Pancreas (tissue), 10 donors: ENCODE measurements at regions not wholly inside any gene's neighbourhood (a gene's known extent, or its start where the extent isn't known, plus 50 kb on each side); places are given as distances from the start of the nearest gene placed in this dataset.

Experiments used
- ATAC-seq, 4 donors: fragments of 200-7000 bp; cut with Tn5 transposase; one replicate each; pipeline versions ENCODE4 v1.8.0 to v1.9.1; 2020; ENCODE audit warnings: mild to moderate bottlenecking in 4 of 4, moderate library complexity in 4 of 4
- DNase-seq, 6 donors: peaks; one replicate each; pipeline ENCODE4 v3.0.0-alpha.2; 2020
- FAIRE-seq: peaks from 2 replicates; lab custom pipeline; 2012; peaks lifted over from hg19 to GRCh38; lab: Jason Lieb, UNC
- H3K27ac ChIP-seq, 4 donors: fragments of 200-600 bp; sonication (generic); 1 replicate in 3 of 4; 2 replicates in 1 of 4; pipeline versions ENCODE4 v1.5.0 to v1.8.0; 2020
- H3K27me3 ChIP-seq, 4 donors: fragments of 200-600 bp; one replicate each; pipeline ENCODE4 v1.8.0; 2021
- H3K36me3 ChIP-seq, 3 donors: fragments of 200-600 bp; sonication (generic) in 1 of 3; one replicate each; pipeline versions ENCODE4 v1.5.0 to v1.8.0; 2020 to 2021
- H3K4me1 ChIP-seq, 3 donors: fragments of 200-600 bp; one replicate each; pipeline ENCODE4 v1.8.0; 2021
- H3K4me3 ChIP-seq, 4 donors: fragments of 200-600 bp; sonication (generic) in 2 of 4; one replicate each; pipeline versions ENCODE4 v1.5.0 to v1.8.0; 2020 to 2021
- H3K9me3 ChIP-seq, 4 donors: fragments of 200-600 bp; one replicate each; pipeline ENCODE4 v1.8.0; 2021
- WGBS, 2 donors: extraction: QIAGEN DNeasy Blood & Tissue Kit; methylation state at CpG; one replicate each; pipeline ENCODE4 v1.1.7; 2013; 5-methylcytosine and 5-hydroxymethylcytosine counted together
- intact Hi-C, 3 donors: fragments of 100-400 bp; cut with DNase I; formaldehyde crosslinking; loops; one replicate each; pipeline versions ENCODE4 v1.11.1 to v1.14.2; 2022
- TF ChIP-seq, protein P1 (sequence below), 4 donors: fragments of 200-600 bp; sonication (generic) in 3 of 4; IDR thresholded peaks; one replicate each; pipeline versions ENCODE4 v1.5.0 to v1.8.0; 2021; ENCODE audit warnings: antibody characterized with exemption in 4 of 4
- donor health status: healthy with polysubstance abuse.
- donor health status: DM: no; HTN: no; CAD: no; lungs with moderate emphysema.
- donor health status: DM: no; HTN: no; CAD: no.
- donor health status: control.
- donor health status: control.
- donor health status: Bipolar disorder and iron deficiency.
- donor health status: DM: yes; HTN: yes; CAD: no.
- donor health status: DM: no; HTN: no; CAD: no.
- donor health status: DM: no; HTN: no; CAD: no.
- donor health status: DM: yes; HTN: yes; CAD: no.

DNA sequence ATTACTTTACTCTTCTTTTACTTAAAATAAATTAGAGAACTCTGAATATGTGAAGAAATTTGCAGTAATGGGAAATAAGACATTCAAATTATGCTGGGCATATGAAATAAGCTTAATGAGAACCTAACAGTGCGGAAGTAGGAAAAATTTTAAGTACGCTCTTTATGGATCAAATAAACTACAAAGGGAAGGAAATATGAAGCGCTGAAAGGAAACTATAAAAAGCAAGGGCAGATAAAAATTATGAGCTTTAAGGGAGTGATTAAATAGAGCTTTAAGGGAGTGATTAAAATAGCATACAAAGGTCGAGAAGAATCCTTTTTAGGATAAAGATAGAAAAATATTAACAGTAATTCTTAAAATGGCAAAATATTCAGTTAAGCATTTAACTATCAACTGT lies 118.3 kb upstream of the AADACL2 start:
- Histone ChIP-seq H3K4me3 (no peak overlapping the region), H3K36me3 (no peaks in the 10 kb centered on the region), H3K27me3 (no peaks in the 10 kb centered on the region), H3K27ac (no peak overlapping the region), H3K9me3 (no peaks in the 10 kb centered on the region), H3K4me1 (no peaks in the 10 kb centered on the region)
- intact Hi-C loops = no loop called here
- 71 to 89% methylated on average over 4 of the region's 4 CpGs for WGBS, 2 donors
- DNase-seq (no peak), FAIRE-seq (no peak), ATAC-seq (no peak)
- TF ChIP-seq, protein P1, sequence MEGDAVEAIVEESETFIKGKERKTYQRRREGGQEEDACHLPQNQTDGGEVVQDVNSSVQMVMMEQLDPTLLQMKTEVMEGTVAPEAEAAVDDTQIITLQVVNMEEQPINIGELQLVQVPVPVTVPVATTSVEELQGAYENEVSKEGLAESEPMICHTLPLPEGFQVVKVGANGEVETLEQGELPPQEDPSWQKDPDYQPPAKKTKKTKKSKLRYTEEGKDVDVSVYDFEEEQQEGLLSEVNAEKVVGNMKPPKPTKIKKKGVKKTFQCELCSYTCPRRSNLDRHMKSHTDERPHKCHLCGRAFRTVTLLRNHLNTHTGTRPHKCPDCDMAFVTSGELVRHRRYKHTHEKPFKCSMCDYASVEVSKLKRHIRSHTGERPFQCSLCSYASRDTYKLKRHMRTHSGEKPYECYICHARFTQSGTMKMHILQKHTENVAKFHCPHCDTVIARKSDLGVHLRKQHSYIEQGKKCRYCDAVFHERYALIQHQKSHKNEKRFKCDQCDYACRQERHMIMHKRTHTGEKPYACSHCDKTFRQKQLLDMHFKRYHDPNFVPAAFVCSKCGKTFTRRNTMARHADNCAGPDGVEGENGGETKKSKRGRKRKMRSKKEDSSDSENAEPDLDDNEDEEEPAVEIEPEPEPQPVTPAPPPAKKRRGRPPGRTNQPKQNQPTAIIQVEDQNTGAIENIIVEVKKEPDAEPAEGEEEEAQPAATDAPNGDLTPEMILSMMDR (IDR thresholded peaks at IDR 0.05) = no peak

GRCh38 chr3:151612115-151612514 lies 121.6 kb upstream of the AADACL2 start:
- TF ChIP-seq, protein P1 (IDR thresholded peaks at IDR 0.05) = no peak
- 61 to 70% methylated on average over 2 of the region's 2 CpGs for WGBS, 2 donors
- Histone ChIP-seq H3K36me3 (no peaks in the 10 kb centered on the region), H3K27ac (no peak overlapping the region), H3K9me3 (no peaks in the 10 kb centered on the region), H3K27me3 (no peaks in the 10 kb centered on the region), H3K4me1 (no peaks in the 10 kb centered on the region), H3K4me3 (no peak overlapping the region)
- FAIRE-seq (no peak), DNase-seq (no peak), ATAC-seq (no peak)
- intact Hi-C loops = no loop called here

DNA sequence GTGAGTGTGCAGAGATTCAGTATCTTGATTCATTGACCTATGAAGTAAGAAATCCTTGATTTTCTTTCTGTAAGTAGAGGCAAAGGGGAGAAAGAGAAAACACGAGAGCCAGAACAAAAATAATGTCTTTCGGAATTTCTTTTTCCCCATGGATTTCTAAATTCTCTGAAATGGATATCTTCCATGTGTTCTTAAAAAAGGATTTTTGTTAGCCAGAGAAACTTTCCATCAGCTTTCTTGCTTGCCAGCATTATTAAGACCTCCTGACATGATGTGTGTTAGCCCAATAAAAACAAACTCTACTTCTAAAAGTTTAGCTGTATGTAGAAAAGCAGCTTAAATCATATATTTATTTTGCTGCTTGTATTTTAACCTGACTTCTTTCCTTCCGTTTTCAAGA lies 122.3 kb upstream of the AADACL2 start:
- DNase-seq (no peak), FAIRE-seq (no peak), ATAC-seq (no peak)
- Histone ChIP-seq H3K27ac (no peak overlapping the region), H3K27me3 (no peaks in the 10 kb centered on the region), H3K9me3 (no peaks in the 10 kb centered on the region), H3K36me3 (no peaks in the 10 kb centered on the region), H3K4me1 (no peaks in the 10 kb centered on the region), H3K4me3 (no peak overlapping the region)
- intact Hi-C loops = no loop called here
- 71 to 80% methylated on average over 3 of the region's 3 CpGs for WGBS, 2 donors
- TF ChIP-seq, protein P1 (IDR thresholded peaks at IDR 0.05) = no peak

- TF ChIP-seq, protein P1 (IDR thresholded peaks at IDR 0.05) = no peak
Observed at GRCh38 chr3:151609491-151609890, 124.2 kb upstream of the AADACL2 start.

DNA sequence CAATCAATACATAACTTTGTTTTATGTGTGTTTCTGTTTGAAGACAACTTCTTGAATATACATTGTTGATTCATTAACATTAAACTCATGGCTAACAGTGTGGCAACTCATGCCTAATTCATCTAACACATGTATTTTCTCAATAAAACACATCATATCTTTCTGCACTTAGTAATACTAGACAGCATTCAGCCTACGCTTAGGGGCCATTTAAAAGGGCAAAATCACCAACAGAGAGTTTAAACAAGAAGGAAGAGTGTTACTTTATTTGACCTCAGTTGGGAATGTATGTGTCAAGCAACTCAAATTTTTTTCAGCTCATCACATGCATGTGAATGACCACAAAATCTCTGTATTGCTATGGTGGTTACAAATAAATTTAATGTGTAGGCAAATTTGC lies 128.8 kb upstream of the AADACL2 start:
- Histone ChIP-seq H3K36me3 (no peaks in the 10 kb centered on the region), H3K9me3 (no peaks in the 10 kb centered on the region), H3K27me3 (no peaks in the 10 kb centered on the region), H3K27ac (no peak overlapping the region), H3K4me1 (no peaks in the 10 kb centered on the region), H3K4me3 (no peak overlapping the region)
- WGBS, 2 donors = 87 to 97% methylated on average over 1 of the region's 1 CpG
- intact Hi-C loops = no loop called here
- TF ChIP-seq, protein P1 (IDR thresholded peaks at IDR 0.05) = no peak
- FAIRE-seq = no peak
- no peak for ATAC-seq
- DNase-seq = no peak

More at GRCh38 chr3:151609491-151609890, 124.2 kb upstream of the AADACL2 start:
- no peak for ATAC-seq
- no peaks in the 10 kb centered on the region for H3K36me3 ChIP-seq
- no peaks in the 10 kb centered on the region for H3K9me3 ChIP-seq
- no peak overlapping the region for H3K27ac ChIP-seq
- no peaks in the 10 kb centered on the region for H3K27me3 ChIP-seq
- intact Hi-C loops = no loop called here
- no peak for FAIRE-seq
- no peak overlapping the region for H3K4me3 ChIP-seq
- no peaks in the 10 kb centered on the region for H3K4me1 ChIP-seq
- WGBS, 2 donors = 95 to 98% methylated on average over 2 of the region's 2 CpGs
- DNase-seq = no peak
